ENCODE measurements at regions not wholly inside any gene's neighbourhood (a gene's known extent, or its start where the extent isn't known, plus 50 kb on each side); places are given as distances from the start of the nearest gene placed in this dataset.

DNA sequence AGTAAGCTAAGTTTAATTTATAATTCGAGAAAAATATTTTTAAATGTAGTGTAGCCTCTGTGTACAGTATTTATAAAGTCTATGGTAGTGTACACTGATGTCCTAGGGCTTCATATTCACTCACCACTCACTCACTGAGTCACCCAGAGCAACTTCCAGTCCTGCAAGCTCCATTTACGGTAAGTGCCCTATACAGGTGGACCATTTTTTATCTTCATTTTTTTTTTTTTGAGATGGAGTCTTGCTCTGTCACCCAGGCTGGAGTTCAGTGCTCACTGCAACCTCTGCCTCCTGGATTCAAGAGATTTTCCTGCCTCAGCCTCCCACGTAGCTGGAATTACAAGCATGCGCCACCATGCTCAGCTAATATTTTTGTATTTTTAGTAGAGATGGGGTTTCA, 104.2 kb downstream of the PDCL3 start:
- no peaks in the 10 kb centered on the region for H3K9me3 ChIP-seq (ENCODE audit: control insufficient read depth in 1 of 2, insufficient read depth in 1 of 2, low read length in 2 of 2)
- H3K4me1 ChIP-seq (ENCODE audit: insufficient read depth, low read length), result no peaks in the 10 kb centered on the region
- no peak overlapping the region for H3K4me3 ChIP-seq (ENCODE audit: low read length)
- H3K27ac ChIP-seq (ENCODE audit: low read depth in 1 of 2, low read length in 2 of 2), result no peak overlapping the region
- H3K36me3 ChIP-seq (ENCODE audit: insufficient read depth, low read length), result no peaks in the 10 kb centered on the region
- Mint-ChIP-seq H3K4me3 (no peak overlapping the region), H3K9me3 (no peaks in the 10 kb centered on the region), H3K27ac (no peak overlapping the region), H3K4me1 (ENCODE audit: low read depth) (peaks cover 14% of the 10 kb centered on the region), H3K27me3 (no peaks in the 10 kb centered on the region), H3K36me3 (ENCODE audit: low read depth) (no peaks in the 10 kb centered on the region)
- POLR2A ChIA-PET, result no interaction called here
- DNase-seq, result no peak
- no peak for ATAC-seq (ENCODE audit: poor library complexity)
- TF ChIP-seq, protein P1, sequence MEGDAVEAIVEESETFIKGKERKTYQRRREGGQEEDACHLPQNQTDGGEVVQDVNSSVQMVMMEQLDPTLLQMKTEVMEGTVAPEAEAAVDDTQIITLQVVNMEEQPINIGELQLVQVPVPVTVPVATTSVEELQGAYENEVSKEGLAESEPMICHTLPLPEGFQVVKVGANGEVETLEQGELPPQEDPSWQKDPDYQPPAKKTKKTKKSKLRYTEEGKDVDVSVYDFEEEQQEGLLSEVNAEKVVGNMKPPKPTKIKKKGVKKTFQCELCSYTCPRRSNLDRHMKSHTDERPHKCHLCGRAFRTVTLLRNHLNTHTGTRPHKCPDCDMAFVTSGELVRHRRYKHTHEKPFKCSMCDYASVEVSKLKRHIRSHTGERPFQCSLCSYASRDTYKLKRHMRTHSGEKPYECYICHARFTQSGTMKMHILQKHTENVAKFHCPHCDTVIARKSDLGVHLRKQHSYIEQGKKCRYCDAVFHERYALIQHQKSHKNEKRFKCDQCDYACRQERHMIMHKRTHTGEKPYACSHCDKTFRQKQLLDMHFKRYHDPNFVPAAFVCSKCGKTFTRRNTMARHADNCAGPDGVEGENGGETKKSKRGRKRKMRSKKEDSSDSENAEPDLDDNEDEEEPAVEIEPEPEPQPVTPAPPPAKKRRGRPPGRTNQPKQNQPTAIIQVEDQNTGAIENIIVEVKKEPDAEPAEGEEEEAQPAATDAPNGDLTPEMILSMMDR (IDR thresholded peaks at IDR 0.05), result no peak
- CTCF ChIA-PET, result interaction anchor here (1.5 kb wide), 1 partner anchor 10 kb away, joined by 3 read pairs; no protein-coding TSS in a partner anchor
- H3K27me3 ChIP-seq (ENCODE audit: control insufficient read depth in 1 of 2, insufficient read depth in 2 of 2, low read length in 2 of 2), result no peaks in the 10 kb centered on the region
- intact Hi-C loops (cut with DNase I, micrococcal nuclease), result no loop called here

DNA sequence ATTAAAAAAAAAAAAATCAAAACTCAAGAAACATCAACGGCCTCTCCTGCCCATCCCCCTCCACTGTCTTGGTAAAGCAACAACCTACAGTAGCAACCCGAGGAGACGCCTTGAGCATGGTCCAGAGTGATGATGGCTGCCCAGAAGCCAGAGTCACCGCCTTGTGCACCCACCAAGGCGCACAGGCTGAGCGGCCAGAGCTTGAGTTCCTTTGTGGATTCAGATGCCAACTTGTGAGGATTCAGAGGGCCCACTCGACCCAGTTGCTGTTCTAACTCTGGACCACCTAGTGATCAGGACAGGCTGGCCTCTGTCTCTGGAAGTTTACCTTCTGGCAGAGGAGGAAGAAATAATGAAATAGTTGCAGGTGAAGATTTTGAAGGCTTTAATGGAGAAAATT, 105.0 kb downstream of the PDCL3 start:
- POLR2A ChIA-PET, result interaction anchor here (1.2 kb wide), 1 partner anchor 23 kb away, joined by 3 read pairs; no protein-coding TSS in a partner anchor
- CTCF ChIA-PET, result interaction anchor here (1.5 kb wide), 1 partner anchor 11 kb away, joined by 3 read pairs; no protein-coding TSS in a partner anchor
- H3K27ac Mint-ChIP-seq, result no peak overlapping the region

DNA sequence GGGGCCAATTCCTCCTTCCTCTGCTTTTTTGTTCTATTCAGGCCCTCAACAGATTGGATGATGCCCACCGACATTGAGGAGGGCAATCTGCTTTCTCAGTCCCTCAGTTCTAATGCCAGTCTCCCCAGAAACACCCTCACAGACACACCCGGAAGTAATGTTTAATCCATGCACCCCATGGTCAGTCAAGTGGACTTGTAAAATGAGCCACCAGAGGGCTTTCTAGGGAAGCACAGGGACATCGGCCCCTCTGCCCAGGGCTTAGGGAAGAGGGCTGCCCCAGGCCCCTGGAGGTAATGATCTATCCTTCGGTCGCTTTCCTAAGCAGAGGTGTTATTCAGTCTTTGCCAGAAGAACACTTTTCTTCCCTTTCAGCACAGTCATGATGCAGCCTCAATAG, 107.4 kb downstream of the PDCL3 start:
- Histone ChIP-seq H3K27me3 (ENCODE audit: control insufficient read depth in 1 of 2, insufficient read depth in 2 of 2, low read length in 2 of 2) (no peaks in the 10 kb centered on the region), H3K4me3 (ENCODE audit: low read length) (no peak overlapping the region), H3K4me1 (ENCODE audit: insufficient read depth, low read length) (no peaks in the 10 kb centered on the region), H3K9me3 (ENCODE audit: control insufficient read depth in 1 of 2, insufficient read depth in 1 of 2, low read length in 2 of 2) (no peaks in the 10 kb centered on the region), H3K27ac (ENCODE audit: low read depth in 1 of 2, low read length in 2 of 2) (no peak overlapping the region), H3K36me3 (ENCODE audit: insufficient read depth, low read length) (no peaks in the 10 kb centered on the region)
- ChIA-PET POLR2A (interaction anchor here (0.7 kb wide), 1 partner anchor 40 kb away, joined by 4 read pairs; no protein-coding TSS in a partner anchor), CTCF (no interaction called here)
- H3K4me3 Mint-ChIP-seq, result no peak overlapping the region
- H3K4me1 Mint-ChIP-seq (ENCODE audit: low read depth), result peaks cover 12% of the 10 kb centered on the region
- no peaks in the 10 kb centered on the region for H3K9me3 Mint-ChIP-seq
- H3K27ac Mint-ChIP-seq, result no peak overlapping the region
- H3K36me3 Mint-ChIP-seq (ENCODE audit: low read depth), result no peaks in the 10 kb centered on the region
- DNase-seq (no peak), ATAC-seq (ENCODE audit: poor library complexity) (no peak)
- TF ChIP-seq, protein P1 (IDR thresholded peaks at IDR 0.05), result no peak
- no peaks in the 10 kb centered on the region for H3K27me3 Mint-ChIP-seq
- intact Hi-C loops (cut with DNase I, micrococcal nuclease), result no loop called here

More for the DNA sequence above, 105.0 kb downstream of the PDCL3 start:
- no peak for ATAC-seq (ENCODE audit: poor library complexity)
- H3K9me3 Mint-ChIP-seq, result no peaks in the 10 kb centered on the region
- no peak overlapping the region for H3K4me3 Mint-ChIP-seq
- no peak overlapping the region for H3K4me3 ChIP-seq (ENCODE audit: low read length)
- no peaks in the 10 kb centered on the region for H3K4me1 ChIP-seq (ENCODE audit: insufficient read depth, low read length)
- intact Hi-C loops (cut with DNase I, micrococcal nuclease), result no loop called here
- H3K27ac ChIP-seq (ENCODE audit: low read depth in 1 of 2, low read length in 2 of 2), result no peak overlapping the region
- H3K36me3 ChIP-seq (ENCODE audit: insufficient read depth, low read length), result no peaks in the 10 kb centered on the region
- TF ChIP-seq, protein P1 (IDR thresholded peaks at IDR 0.05), result no peak
- peaks cover 12% of the 10 kb centered on the region for H3K4me1 Mint-ChIP-seq (ENCODE audit: low read depth)
- H3K36me3 Mint-ChIP-seq (ENCODE audit: low read depth), result no peaks in the 10 kb centered on the region
- H3K9me3 ChIP-seq (ENCODE audit: control insufficient read depth in 1 of 2, insufficient read depth in 1 of 2, low read length in 2 of 2), result no peaks in the 10 kb centered on the region
- DNase-seq, result no peak
- no peaks in the 10 kb centered on the region for H3K27me3 ChIP-seq (ENCODE audit: control insufficient read depth in 1 of 2, insufficient read depth in 2 of 2, low read length in 2 of 2)
- H3K27me3 Mint-ChIP-seq, result no peaks in the 10 kb centered on the region
